Astrocyte of the cerebellum (primary cell): ENCODE measurements at regions not wholly inside any gene's neighbourhood (a gene's known extent, or its start where the extent isn't known, plus 50 kb on each side); places are given as distances from the start of the nearest gene placed in this dataset.

ENCODE experiments used
- DNase-seq: peaks from one replicate; pipeline ENCODE4 v3.0.0-alpha.2; 2011; ENCODE audit warnings: low read depth
- H3K4me3 ChIP-seq: 2 replicates; pipeline ENCODE4 v1.5.1; 2011; ENCODE audit warnings: mild to moderate bottlenecking, low read depth, low read length, moderate library complexity
- CTCF ChIP-seq: IDR thresholded peaks from 2 replicates; pipeline ENCODE4 v1.5.1; 2012; ENCODE audit warnings: low read length, low read depth, moderate library complexity, mild to moderate bottlenecking; ENCODE audit errors: missing control alignments
- in situ Hi-C: cut with HindIII; loops from 2 replicates; pipeline ENCODE4 v1.10.0; 2017; ENCODE audit warnings: low sequenced_read_pairs

- no peak for TF ChIP-seq CTCF
- in situ Hi-C loops: no loop called here
- no peak for DNase-seq
- H3K4me3 ChIP-seq: no peak overlapping the region
These were observed 64.7 kb upstream of the HAAO start for GRCh38 chr2:42856891-42857632.

GRCh38 chr2:42856106-42856860 is 63.9 kb upstream of the HAAO start:
- TF ChIP-seq CTCF: no peak
- H3K4me3 ChIP-seq: no peak overlapping the region
- no peak for DNase-seq
- in situ Hi-C loops: no loop called here

- no peak overlapping the region for H3K4me3 ChIP-seq
- no peak for DNase-seq
- in situ Hi-C loops: no loop called here
- TF ChIP-seq CTCF: no peak
These were observed 63.0 kb upstream of the HAAO start for GRCh38 chr2:42855221-42855970.

- no peak for TF ChIP-seq CTCF
- DNase-seq: no peak
- in situ Hi-C loops: no loop called here
- no peak overlapping the region for H3K4me3 ChIP-seq
These were observed 61.9 kb upstream of the HAAO start for GRCh38 chr2:42854207-42854818.

GRCh38 chr2:42853549-42854206 is 61.3 kb upstream of the HAAO start:
- TF ChIP-seq CTCF: no peak
- DNase-seq: no peak
- no peak overlapping the region for H3K4me3 ChIP-seq
- in situ Hi-C loops: no loop called here

GRCh38 chr2:42852798-42853197 is 60.4 kb upstream of the HAAO start:
- no peak for DNase-seq
- no peak for TF ChIP-seq CTCF
- in situ Hi-C loops: no loop called here
- H3K4me3 ChIP-seq: no peak overlapping the region
